Trophoblast cell (in vitro differentiated cells and primary cell): ENCODE measurements at regions not wholly inside any gene's neighbourhood (a gene's known extent, or its start where the extent isn't known, plus 50 kb on each side); places are given as distances from the start of the nearest gene placed in this dataset.

ENCODE experiments used
- DNase-seq, 2 donors: peaks; one replicate each; pipeline ENCODE4 v3.0.0-alpha.2; 2016
- H2AFZ ChIP-seq: 2 replicates; pipeline ENCODE4 v1.6.1; 2013; ENCODE audit warnings: low read length, moderate library complexity, mild to moderate bottlenecking; ENCODE audit not compliant: insufficient read depth, poor library complexity
- H2AK5ac ChIP-seq: 2 replicates; pipeline ENCODE4 v1.6.1; 2013; ENCODE audit warnings: mild to moderate bottlenecking, low read length
- H2BK120ac ChIP-seq: 2 replicates; pipeline ENCODE4 v1.6.1; 2013; ENCODE audit warnings: low read length, mild to moderate bottlenecking, moderate library complexity; ENCODE audit not compliant: insufficient read depth, poor library complexity
- H2BK12ac ChIP-seq: 2 replicates; pipeline ENCODE4 v1.6.1; 2013; ENCODE audit warnings: mild to moderate bottlenecking, low read length, moderate library complexity
- H2BK5ac ChIP-seq: 2 replicates; pipeline ENCODE4 v1.6.1; 2013; ENCODE audit warnings: low read length, low read depth, moderate library complexity, mild to moderate bottlenecking; ENCODE audit not compliant: poor library complexity
- H3K14ac ChIP-seq: 2 replicates; pipeline ENCODE4 v1.6.1; 2013; ENCODE audit warnings: mild to moderate bottlenecking, low read length
- H3K18ac ChIP-seq: 2 replicates; pipeline ENCODE4 v1.6.1; 2013; ENCODE audit warnings: mild to moderate bottlenecking, low read length
- H3K23ac ChIP-seq: 2 replicates; pipeline ENCODE4 v1.6.1; 2013; ENCODE audit warnings: low read length
- H3K27ac ChIP-seq: 2 replicates; pipeline ENCODE4 v1.5.1; 2013; ENCODE audit warnings: low read depth, mild to moderate bottlenecking, inconsistent platforms, low read length, moderate library complexity
- H3K27me3 ChIP-seq: 2 replicates; pipeline ENCODE4 v1.6.1; 2013; ENCODE audit warnings: inconsistent platforms, mild to moderate bottlenecking, low read length, moderate library complexity; ENCODE audit not compliant: insufficient read depth
- H3K36me3 ChIP-seq, 2 experiments: 1 replicate in 1 of 2; 2 replicates in 1 of 2; pipeline ENCODE4 v1.6.1; 2013; ENCODE audit warnings: low read length in 2 of 2, mild to moderate bottlenecking in 2 of 2, moderate library complexity in 1 of 2; ENCODE audit not compliant: insufficient read depth in 2 of 2, control insufficient read depth in 1 of 2
- H3K4ac ChIP-seq: 2 replicates; pipeline ENCODE4 v1.6.1; 2013; ENCODE audit warnings: low read depth, mild to moderate bottlenecking, low read length, moderate library complexity
- H3K4me1 ChIP-seq, 2 experiments: 1 replicate in 1 of 2; 2 replicates in 1 of 2; pipeline ENCODE4 v1.6.1; 2013; ENCODE audit warnings: low read length in 2 of 2, mild to moderate bottlenecking in 2 of 2, moderate library complexity in 1 of 2; ENCODE audit not compliant: insufficient read depth in 2 of 2, control insufficient read depth in 1 of 2
- H3K4me2 ChIP-seq: 2 replicates; pipeline ENCODE4 v1.6.1; 2013; ENCODE audit warnings: inconsistent platforms, mild to moderate bottlenecking, low read length, moderate library complexity
- H3K4me3 ChIP-seq: 2 replicates; pipeline ENCODE4 v1.5.1; 2013; ENCODE audit warnings: mild to moderate bottlenecking, low read depth, low read length, inconsistent platforms
- H3K79me1 ChIP-seq: one replicate; pipeline ENCODE4 v1.6.1; 2013; ENCODE audit warnings: low read length
- H3K79me2 ChIP-seq: 2 replicates; pipeline ENCODE4 v1.6.1; 2013; ENCODE audit warnings: low read length, mild to moderate bottlenecking; ENCODE audit not compliant: control insufficient read depth, insufficient read depth, poor library complexity
- H3K9ac ChIP-seq: 2 replicates; pipeline ENCODE4 v1.6.1; 2013; ENCODE audit warnings: mild to moderate bottlenecking, low read length
- H3K9me3 ChIP-seq: 2 replicates; pipeline ENCODE4 v1.6.1; 2013; ENCODE audit warnings: low read depth, mild to moderate bottlenecking, control low read depth, inconsistent platforms, low read length; ENCODE audit not compliant: insufficient read depth
- H4K12ac ChIP-seq: 2 replicates; pipeline ENCODE4 v1.6.1; 2013; ENCODE audit warnings: low read depth, mild to moderate bottlenecking, low read length, moderate library complexity
- H4K8ac ChIP-seq: 2 replicates; pipeline ENCODE4 v1.6.1; 2013; ENCODE audit warnings: low read depth, mild to moderate bottlenecking, low read length, moderate library complexity
- H4K91ac ChIP-seq: one replicate; pipeline ENCODE4 v1.6.1; 2013; ENCODE audit warnings: low read depth, mild to moderate bottlenecking, low read length, moderate library complexity
- whole genome bisulfite sequencing: extraction: QIAGEN DNeasy Blood & Tissue Kit; methylation state at CpG from one replicate; pipeline ENCODE4 v1.1.7; 2013; ENCODE audit warnings: missing lambda C conversion rate; ENCODE audit not compliant: insufficient read length, insufficient coverage; ENCODE audit errors: extremely low coverage; 5-methylcytosine and 5-hydroxymethylcytosine counted together

DNA sequence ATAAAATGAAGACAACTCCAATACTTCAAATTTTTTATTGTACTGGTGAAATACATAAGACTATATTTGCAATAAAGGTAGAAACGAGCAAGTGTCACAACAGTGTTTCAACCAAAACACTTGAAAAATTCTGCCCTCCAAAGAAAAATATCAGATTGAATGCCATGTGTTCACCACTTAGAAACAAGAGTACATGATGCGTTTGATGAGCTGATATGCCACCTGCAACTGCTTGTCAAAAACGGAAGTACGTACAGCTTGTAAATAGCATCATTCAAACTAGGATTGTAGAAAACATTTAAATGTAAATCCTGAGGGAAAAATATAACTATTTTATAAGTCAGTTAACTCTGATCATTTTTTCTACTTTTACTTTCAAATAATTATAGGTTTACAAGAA, 276.1 kb downstream of the ANTXR2 start:
- no peak overlapping the region for H2BK12ac ChIP-seq
- H3K36me3 ChIP-seq, result no peaks in the 10 kb centered on the region
- H2AK5ac ChIP-seq, result no peak overlapping the region
- no peaks in the 10 kb centered on the region for H3K79me1 ChIP-seq
- H4K12ac ChIP-seq, result no peak overlapping the region
- no peaks in the 10 kb centered on the region for H3K4me1 ChIP-seq
- H3K9me3 ChIP-seq, result no peaks in the 10 kb centered on the region
- no peak overlapping the region for H2BK5ac ChIP-seq
- H3K14ac ChIP-seq, result no peak overlapping the region
- DNase-seq, result no peak
- H3K79me2 ChIP-seq, result no peaks in the 10 kb centered on the region
- no peak overlapping the region for H3K23ac ChIP-seq
- no peaks in the 10 kb centered on the region for H3K27me3 ChIP-seq
- no peak overlapping the region for H3K27ac ChIP-seq
- no peak overlapping the region for H3K9ac ChIP-seq
- H3K4ac ChIP-seq, result no peak overlapping the region
- H3K4me2 ChIP-seq, result no peak overlapping the region
- H3K18ac ChIP-seq, result no peak overlapping the region
- no peak overlapping the region for H4K8ac ChIP-seq
- H4K91ac ChIP-seq, result no peak overlapping the region
- H2BK120ac ChIP-seq, result no peak overlapping the region
- H3K4me3 ChIP-seq, result no peak overlapping the region
- WGBS, result no CpG with 5 or more reads among the region's 4 CpGs
- H2AFZ ChIP-seq, result no peak overlapping the region

DNA sequence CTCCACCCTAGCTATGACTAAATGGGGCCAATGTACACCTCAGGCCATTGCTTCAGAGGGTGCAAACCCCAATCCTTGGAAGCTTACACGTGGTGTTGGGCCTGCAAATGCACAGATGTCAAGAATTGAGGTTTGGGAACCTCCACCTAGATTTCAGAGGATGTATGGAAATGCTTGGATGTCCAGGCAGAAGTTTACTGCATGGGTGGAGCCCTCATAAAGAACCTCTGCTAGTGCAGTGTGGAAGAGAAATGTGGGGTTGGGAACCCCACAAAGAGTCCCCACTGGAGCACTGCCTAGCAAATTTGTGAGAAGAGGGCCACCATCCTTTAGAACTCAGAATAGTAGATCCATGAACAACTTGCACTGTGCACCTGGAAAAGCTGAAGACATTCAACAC, 284.1 kb downstream of the ANTXR2 start:
- H3K23ac ChIP-seq, result no peak overlapping the region
- no peak overlapping the region for H3K4me2 ChIP-seq
- no peak overlapping the region for H2AFZ ChIP-seq
- no peak overlapping the region for H3K9ac ChIP-seq
- no peak overlapping the region for H2BK5ac ChIP-seq
- no peaks in the 10 kb centered on the region for H3K4me1 ChIP-seq
- H4K8ac ChIP-seq, result no peak overlapping the region
- H2BK12ac ChIP-seq, result no peak overlapping the region
- H3K79me1 ChIP-seq, result no peaks in the 10 kb centered on the region
- no CpG with 5 or more reads among the region's 1 CpG for WGBS
- H3K36me3 ChIP-seq, result peaks cover 0 to 2% of the 10 kb centered on the region in 2 experiments
- H3K4me3 ChIP-seq, result no peak overlapping the region
- no peak overlapping the region for H3K27ac ChIP-seq
- no peaks in the 10 kb centered on the region for H3K27me3 ChIP-seq
- H4K12ac ChIP-seq, result no peak overlapping the region
- H2AK5ac ChIP-seq, result no peak overlapping the region
- no peak overlapping the region for H3K4ac ChIP-seq
- DNase-seq, result no peak
- peaks cover 6% of the 10 kb centered on the region for H3K9me3 ChIP-seq
- no peak overlapping the region for H3K14ac ChIP-seq
- no peak overlapping the region for H3K18ac ChIP-seq
- no peak overlapping the region for H2BK120ac ChIP-seq
- H3K79me2 ChIP-seq, result no peaks in the 10 kb centered on the region
- H4K91ac ChIP-seq, result no peak overlapping the region

- Histone ChIP-seq H3K27me3 (no peaks in the 10 kb centered on the region), H3K4me2 (no peak overlapping the region), H3K27ac (no peak overlapping the region), H4K8ac (no peak overlapping the region), H3K23ac (no peak overlapping the region), H3K9ac (no peak overlapping the region), H2BK5ac (no peak overlapping the region), H4K12ac (no peak overlapping the region), H3K14ac (no peak overlapping the region), H3K18ac (no peak overlapping the region), H3K79me2 (no peaks in the 10 kb centered on the region), H2BK12ac (no peak overlapping the region), H3K79me1 (no peaks in the 10 kb centered on the region), H3K4ac (no peak overlapping the region), H4K91ac (no peak overlapping the region), H3K9me3 (no peaks in the 10 kb centered on the region), H3K4me3 (no peak overlapping the region), H2AFZ (no peak overlapping the region), H2AK5ac (no peak overlapping the region), H3K36me3 (no peaks in the 10 kb centered on the region), H2BK120ac (no peak overlapping the region), H3K4me1 (no peaks in the 10 kb centered on the region)
- DNase-seq, result no peak
Measured at GRCh38 chr4:79780129-79780528, 292.9 kb downstream of the ANTXR2 start.

DNA sequence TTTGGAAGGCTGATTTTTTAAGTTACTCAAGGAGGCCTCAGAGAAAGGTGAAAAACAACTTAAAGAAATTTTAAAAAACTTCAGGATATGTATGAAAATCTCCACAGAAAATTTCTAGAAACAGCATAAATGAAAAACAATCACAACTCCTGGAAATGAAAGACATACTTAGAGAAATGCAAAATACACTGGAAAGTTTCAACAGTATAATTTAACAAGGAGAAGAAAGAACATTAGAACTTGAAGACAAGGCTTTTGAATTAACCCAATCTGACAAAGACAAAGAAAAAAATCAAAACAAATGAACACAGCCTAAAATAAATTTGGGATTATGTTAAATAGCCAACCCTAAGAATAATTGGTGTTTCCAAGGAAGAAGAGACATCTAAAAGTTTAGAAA, 300.5 kb downstream of the ANTXR2 start:
- Histone ChIP-seq H3K4me1 (no peaks in the 10 kb centered on the region), H3K36me3 (no peaks in the 10 kb centered on the region), H2AFZ (no peak overlapping the region)

DNA sequence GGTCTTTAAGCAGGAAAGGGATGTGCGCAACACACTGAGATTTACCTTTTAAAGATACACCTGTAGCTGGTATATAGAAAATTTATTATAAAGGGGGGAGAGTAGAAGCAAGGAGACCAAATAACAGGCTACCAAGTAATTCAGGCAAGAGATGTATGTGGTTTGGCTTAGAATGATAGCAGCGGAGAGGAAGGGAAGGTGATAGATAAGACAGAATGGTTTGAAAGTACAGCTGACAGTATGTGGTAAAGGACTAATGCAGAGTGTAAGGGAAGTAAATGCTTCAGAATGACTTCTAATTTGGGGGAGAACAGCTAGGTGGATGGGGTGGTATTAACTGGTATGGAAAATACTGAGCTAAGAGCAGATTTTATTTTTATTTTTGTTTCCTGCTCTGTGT, 308.9 kb downstream of the ANTXR2 start:
- no peak overlapping the region for H2BK5ac ChIP-seq
- H3K27me3 ChIP-seq, result no peaks in the 10 kb centered on the region

More for the DNA sequence above, 300.5 kb downstream of the ANTXR2 start:
- Histone ChIP-seq H3K4ac (no peak overlapping the region), H3K27ac (no peak overlapping the region), H3K4me2 (no peak overlapping the region), H4K8ac (no peak overlapping the region), H3K23ac (no peak overlapping the region), H2AK5ac (no peak overlapping the region), H2BK12ac (no peak overlapping the region), H2BK120ac (no peak overlapping the region), H3K18ac (no peak overlapping the region), H4K91ac (no peak overlapping the region), H3K79me1 (no peaks in the 10 kb centered on the region), H3K4me3 (no peak overlapping the region), H3K27me3 (no peaks in the 10 kb centered on the region), H3K79me2 (no peaks in the 10 kb centered on the region), H2BK5ac (no peak overlapping the region), H4K12ac (no peak overlapping the region), H3K9ac (no peak overlapping the region), H3K14ac (no peak overlapping the region), H3K9me3 (no peaks in the 10 kb centered on the region)
- DNase-seq, result no peak

More for the DNA sequence above, 308.9 kb downstream of the ANTXR2 start:
- Histone ChIP-seq H4K12ac (no peak overlapping the region), H3K36me3 (no peaks in the 10 kb centered on the region), H2AFZ (no peak overlapping the region), H4K8ac (no peak overlapping the region), H3K14ac (no peak overlapping the region), H3K4me1 (no peaks in the 10 kb centered on the region), H3K23ac (no peak overlapping the region), H3K27ac (no peak overlapping the region), H3K4me2 (no peak overlapping the region), H2AK5ac (no peak overlapping the region), H3K4me3 (no peak overlapping the region), H3K79me1 (no peaks in the 10 kb centered on the region), H3K9ac (no peak overlapping the region), H2BK120ac (no peak overlapping the region), H3K18ac (no peak overlapping the region), H3K79me2 (no peaks in the 10 kb centered on the region), H4K91ac (no peak overlapping the region), H3K9me3 (no peaks in the 10 kb centered on the region), H3K4ac (no peak overlapping the region), H2BK12ac (no peak overlapping the region)
- WGBS, result no CpG with 5 or more reads among the region's 2 CpGs
- no peak for DNase-seq
